H9 (cell line): ENCODE measurements at regions not wholly inside any gene's neighbourhood (a gene's known extent, or its start where the extent isn't known, plus 50 kb on each side); places are given as distances from the start of the nearest gene placed in this dataset.

ENCODE experiments used
- DNase-seq: peaks from one replicate; pipeline ENCODE4 v3.0.0-alpha.2; 2017
- H2AFZ ChIP-seq: one replicate; pipeline ENCODE4 v1.6.1; 2013; ENCODE audit warnings: mild to moderate bottlenecking, low read length, control low read depth, moderate library complexity
- H2AK5ac ChIP-seq: 2 replicates; pipeline ENCODE4 v1.6.1; 2013; ENCODE audit warnings: low read length, control low read depth, mixed read lengths; ENCODE audit not compliant: insufficient read length
- H2BK120ac ChIP-seq: one replicate; pipeline ENCODE4 v1.6.1; 2013; ENCODE audit warnings: low read depth, mild to moderate bottlenecking, low read length, control low read depth, inconsistent platforms; ENCODE audit not compliant: poor library complexity, severe bottlenecking
- H2BK12ac ChIP-seq: 2 replicates; pipeline ENCODE4 v1.6.1; 2013; ENCODE audit warnings: low read length, control low read depth, mixed read lengths, low read depth; ENCODE audit not compliant: insufficient read length
- H2BK15ac ChIP-seq: 2 replicates; pipeline ENCODE4 v1.6.1; 2013; ENCODE audit warnings: low read depth, low read length, control low read depth
- H2BK20ac ChIP-seq: one replicate; pipeline ENCODE4 v1.6.1; 2013; ENCODE audit warnings: low read depth, mild to moderate bottlenecking, low read length, control low read depth, inconsistent platforms; ENCODE audit not compliant: poor library complexity, severe bottlenecking
- H2BK5ac ChIP-seq: 2 replicates; pipeline ENCODE4 v1.6.1; 2013; ENCODE audit warnings: low read length, control low read depth, mixed read lengths; ENCODE audit not compliant: insufficient read length
- H3K14ac ChIP-seq: 2 replicates; pipeline ENCODE4 v1.6.1; 2013; ENCODE audit warnings: low read length, control low read depth; ENCODE audit not compliant: insufficient read depth
- H3K18ac ChIP-seq: 2 replicates; pipeline ENCODE4 v1.6.1; 2013; ENCODE audit warnings: low read depth, mild to moderate bottlenecking, mixed read lengths, low read length, control low read depth; ENCODE audit not compliant: insufficient read length
- H3K23ac ChIP-seq: 2 replicates; pipeline ENCODE4 v1.6.1; 2013; ENCODE audit warnings: low read length, control low read depth, mixed read lengths, low read depth; ENCODE audit not compliant: insufficient read length
- H3K23me2 ChIP-seq: 2 replicates; pipeline ENCODE4 v1.6.1; 2013; ENCODE audit warnings: low read depth, mild to moderate bottlenecking, mixed read lengths, low read length, control low read depth; ENCODE audit not compliant: insufficient read length, poor library complexity, severe bottlenecking
- H3K27ac ChIP-seq: 2 replicates; pipeline ENCODE4 v1.5.1; 2013; ENCODE audit warnings: low read length, control low read depth, mixed read lengths, low read depth; ENCODE audit not compliant: insufficient read length
- H3K27me3 ChIP-seq: 2 replicates; pipeline ENCODE4 v1.6.1; 2013; ENCODE audit warnings: low read length, control low read depth, inconsistent platforms; ENCODE audit not compliant: insufficient read depth
- H3K4ac ChIP-seq: 2 replicates; pipeline ENCODE4 v1.6.1; 2013; ENCODE audit warnings: low read depth, mild to moderate bottlenecking, control low read depth, inconsistent platforms, low read length, moderate library complexity
- H3K4me1 ChIP-seq: 2 replicates; pipeline ENCODE4 v1.6.1; 2013; ENCODE audit warnings: low read length, control low read depth, inconsistent platforms; ENCODE audit not compliant: insufficient read depth
- H3K4me2 ChIP-seq: 2 replicates; pipeline ENCODE4 v1.6.1; 2013; ENCODE audit warnings: low read length, control low read depth, mixed read lengths; ENCODE audit not compliant: insufficient read length, insufficient read depth
- H3K56ac ChIP-seq: 2 replicates; pipeline ENCODE4 v1.6.1; 2013; ENCODE audit warnings: low read depth, mild to moderate bottlenecking, mixed read lengths, low read length, control low read depth; ENCODE audit not compliant: insufficient read length
- H3K79me1 ChIP-seq: 2 replicates; pipeline ENCODE4 v1.6.1; 2013; ENCODE audit warnings: low read depth, mild to moderate bottlenecking, moderate library complexity, low read length, control low read depth, inconsistent platforms; ENCODE audit not compliant: insufficient read depth, poor library complexity, severe bottlenecking
- H3K79me2 ChIP-seq: 2 replicates; pipeline ENCODE4 v1.6.1; 2013; ENCODE audit warnings: low read length, control low read depth, inconsistent platforms; ENCODE audit not compliant: insufficient read depth
- H3K9ac ChIP-seq: 2 replicates; pipeline ENCODE4 v1.6.1; 2013; ENCODE audit warnings: low read length, control low read depth, mixed read lengths; ENCODE audit not compliant: insufficient read length; ENCODE audit errors: extremely low read depth
- H3K9me3 ChIP-seq: one replicate; pipeline ENCODE4 v1.6.1; 2013; ENCODE audit warnings: low read depth, low read length, inconsistent platforms; ENCODE audit not compliant: control insufficient read depth
- H3T11ph ChIP-seq: one replicate; pipeline ENCODE4 v1.6.1; 2013; ENCODE audit warnings: mild to moderate bottlenecking, low read length, control low read depth, inconsistent platforms
- H4K20me1 ChIP-seq: one replicate; pipeline ENCODE4 v1.6.1; 2013; ENCODE audit not compliant: control insufficient read depth, insufficient read length, insufficient read depth
- H4K5ac ChIP-seq: 2 replicates; pipeline ENCODE4 v1.6.1; 2013; ENCODE audit warnings: low read depth, mild to moderate bottlenecking, mixed read lengths, low read length, control low read depth; ENCODE audit not compliant: insufficient read length
- H4K8ac ChIP-seq: replicated peaks from 2 replicates; pipeline ENCODE4 v1.6.1; 2013; ENCODE audit warnings: low read length, control low read depth, mixed read lengths, low read depth; ENCODE audit not compliant: insufficient read length
- H4K91ac ChIP-seq: 2 replicates; pipeline ENCODE4 v1.6.1; 2013; ENCODE audit warnings: low read depth, mild to moderate bottlenecking, moderate library complexity, mixed read lengths, low read length, control low read depth; ENCODE audit not compliant: insufficient read length
- H3K27ac Mint-ChIP-seq, 3 experiments: 2 replicates in 2 of 3; 3 replicates in 1 of 3; pipeline ENCODE4 v1.8.0; 2020 to 2021; ENCODE audit warnings: mixed read lengths in 3 of 3, mild to moderate bottlenecking in 1 of 3, moderate library complexity in 1 of 3
- H3K27me3 Mint-ChIP-seq: 2 replicates; pipeline ENCODE4 v1.8.0; 2021; ENCODE audit warnings: low read depth, mild to moderate bottlenecking, moderate library complexity, mixed read lengths
- H3K36me3 Mint-ChIP-seq, 3 experiments: 2 replicates in 2 of 3; 3 replicates in 1 of 3; pipeline ENCODE4 v1.8.0; 2020 to 2021; ENCODE audit warnings: low read depth in 3 of 3, mixed read lengths in 3 of 3; ENCODE audit not compliant: insufficient read depth in 1 of 3
- H3K4me1 Mint-ChIP-seq, 2 experiments: 2 replicates each; pipeline ENCODE4 v1.8.0; 2020; ENCODE audit warnings: mixed read lengths in 2 of 2
- H3K4me3 Mint-ChIP-seq, 2 experiments: 2 replicates in 1 of 2; 3 replicates in 1 of 2; pipeline ENCODE4 v1.8.0; 2020 to 2021; ENCODE audit warnings: mild to moderate bottlenecking in 2 of 2, mixed read lengths in 2 of 2, moderate library complexity in 1 of 2
- H3K9me3 Mint-ChIP-seq, 2 experiments: 2 replicates in 1 of 2; 3 replicates in 1 of 2; pipeline ENCODE4 v1.8.0; 2020; ENCODE audit warnings: mild to moderate bottlenecking in 2 of 2, mixed read lengths in 2 of 2, moderate library complexity in 1 of 2
- CTCF ChIP-seq: fragments of 200-600 bp; sonication (generic); conservative IDR thresholded peaks from 3 replicates; pipeline ENCODE4 v1.8.0; 2021; ENCODE audit warnings: antibody characterized with exemption, mild to moderate bottlenecking
- WGBS: extraction: QIAGEN DNeasy Blood & Tissue Kit; methylation state at CpG from one replicate; pipeline ENCODE4 v1.1.7; 2013; ENCODE audit warnings: missing lambda C conversion rate, low lambda C conversion rate, mixed read lengths; ENCODE audit not compliant: insufficient read length; ENCODE audit errors: extremely low coverage; 5-methylcytosine and 5-hydroxymethylcytosine counted together

- Histone ChIP-seq H3K27ac (no peak overlapping the region), H2BK20ac (no peak overlapping the region), H3K79me1 (no peaks in the 10 kb centered on the region), H4K91ac (no peak overlapping the region), H2AFZ (no peak overlapping the region), H4K8ac (no peak overlapping the region), H3K56ac (no peak overlapping the region), H2BK120ac (no peak overlapping the region), H3K23ac (no peak overlapping the region), H3K79me2 (no peaks in the 10 kb centered on the region), H3K4me1 (no peaks in the 10 kb centered on the region), H3K27me3 (no peaks in the 10 kb centered on the region), H2BK5ac (no peak overlapping the region), H2BK15ac (no peak overlapping the region), H2BK12ac (no peak overlapping the region), H3K18ac (no peak overlapping the region), H3K4me2 (no peak overlapping the region), H4K20me1 (no peaks in the 10 kb centered on the region), H3K4ac (no peak overlapping the region), H4K5ac (no peak overlapping the region), H3K14ac (no peak overlapping the region), H3K9me3 (no peaks in the 10 kb centered on the region), H3K23me2 (no peaks in the 10 kb centered on the region), H3K9ac (no peak overlapping the region), H3T11ph (no peak overlapping the region), H2AK5ac (no peak overlapping the region)
- WGBS = no CpG with 5 or more reads among the region's 4 CpGs
- no peak for DNase-seq
- Mint-ChIP-seq H3K4me1 (0 out of 4 replicates have a peak, but pooled peaks cover 0 to 3% of the 10 kb centered on the region in 2 experiments), H3K9me3 (no peaks in the 10 kb centered on the region), H3K27ac (no peak overlapping the region), H3K4me3 (no peak overlapping the region), H3K27me3 (peaks cover 15% of the 10 kb centered on the region), H3K36me3 (no peaks in the 10 kb centered on the region)
- no peak for TF ChIP-seq CTCF
Observed at GRCh38 chr5:174991847-174992246, 267.5 kb downstream of the MSX2 start.
